ENCODE measurements at regions not wholly inside any gene's neighbourhood (a gene's known extent, or its start where the extent isn't known, plus 50 kb on each side); places are given as distances from the start of the nearest gene placed in this dataset.

- TF ChIP-seq ZNF276 (CRISPR knock-in tag; IDR thresholded peaks at IDR 0.05; ENCODE audit: low read depth) = no peak
- no peak for TF ChIP-seq ADNP (CRISPR knock-in tag; IDR thresholded peaks at IDR 0.05)
- no peak for TF ChIP-seq ZNF431 (CRISPR knock-in tag; IDR thresholded peaks at IDR 0.05; ENCODE audit: borderline replicate concordance, low read depth)
- TF ChIP-seq IKZF1 (IDR thresholded peaks at IDR 0.05) = no peak
- TF ChIP-seq ZC3H4 (CRISPR knock-in tag; IDR thresholded peaks at IDR 0.05; ENCODE audit: borderline replicate concordance) = no peak
- TF ChIP-seq, protein P1, sequence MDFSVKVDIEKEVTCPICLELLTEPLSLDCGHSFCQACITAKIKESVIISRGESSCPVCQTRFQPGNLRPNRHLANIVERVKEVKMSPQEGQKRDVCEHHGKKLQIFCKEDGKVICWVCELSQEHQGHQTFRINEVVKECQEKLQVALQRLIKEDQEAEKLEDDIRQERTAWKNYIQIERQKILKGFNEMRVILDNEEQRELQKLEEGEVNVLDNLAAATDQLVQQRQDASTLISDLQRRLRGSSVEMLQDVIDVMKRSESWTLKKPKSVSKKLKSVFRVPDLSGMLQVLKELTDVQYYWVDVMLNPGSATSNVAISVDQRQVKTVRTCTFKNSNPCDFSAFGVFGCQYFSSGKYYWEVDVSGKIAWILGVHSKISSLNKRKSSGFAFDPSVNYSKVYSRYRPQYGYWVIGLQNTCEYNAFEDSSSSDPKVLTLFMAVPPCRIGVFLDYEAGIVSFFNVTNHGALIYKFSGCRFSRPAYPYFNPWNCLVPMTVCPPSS (IDR thresholded peaks at IDR 0.05) = no peak
- TF ChIP-seq CERS6 (CRISPR knock-in tag; IDR thresholded peaks at IDR 0.05) = no peak
- TF ChIP-seq ZNF543 (CRISPR knock-in tag; IDR thresholded peaks at IDR 0.05) = no peak
- TF ChIP-seq HOXA7 (CRISPR knock-in tag; IDR thresholded peaks at IDR 0.05) = no peak
- TF ChIP-seq SETDB1 (CRISPR knock-in tag; IDR thresholded peaks at IDR 0.05; ENCODE audit: borderline replicate concordance) = no peak
- no peak for TF ChIP-seq HOXA5 (CRISPR knock-in tag; IDR thresholded peaks at IDR 0.05)
- no peak for TF ChIP-seq RFX1 (IDR thresholded peaks at IDR 0.05)
- TF ChIP-seq, protein P2, sequence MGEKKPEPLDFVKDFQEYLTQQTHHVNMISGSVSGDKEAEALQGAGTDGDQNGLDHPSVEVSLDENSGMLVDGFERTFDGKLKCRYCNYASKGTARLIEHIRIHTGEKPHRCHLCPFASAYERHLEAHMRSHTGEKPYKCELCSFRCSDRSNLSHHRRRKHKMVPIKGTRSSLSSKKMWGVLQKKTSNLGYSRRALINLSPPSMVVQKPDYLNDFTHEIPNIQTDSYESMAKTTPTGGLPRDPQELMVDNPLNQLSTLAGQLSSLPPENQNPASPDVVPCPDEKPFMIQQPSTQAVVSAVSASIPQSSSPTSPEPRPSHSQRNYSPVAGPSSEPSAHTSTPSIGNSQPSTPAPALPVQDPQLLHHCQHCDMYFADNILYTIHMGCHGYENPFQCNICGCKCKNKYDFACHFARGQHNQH (CRISPR knock-in tag; IDR thresholded peaks at IDR 0.05) = no peak
- no peak for TF ChIP-seq KLF12 (CRISPR knock-in tag; IDR thresholded peaks at IDR 0.05; ENCODE audit: borderline replicate concordance)
- TF ChIP-seq ZNF740 (CRISPR knock-in tag; IDR thresholded peaks at IDR 0.05) = no peak
- FAIRE-seq (no peak), DNase-seq (ENCODE audit: low spot score) (no peak), ATAC-seq (no peak)
- no peak overlapping the region for H3K4me3 ChIP-seq (replicated peaks in 1 of 3; ENCODE audit: insufficient read depth in 1 of 3, low read depth in 2 of 3, low read length in 3 of 3)
- intact Hi-C loops (cut with micrococcal nuclease; ENCODE audit: unreplicated experiment) = no loop called here
- H2AFZ ChIP-seq (ENCODE audit: low read length) = no peak overlapping the region
- H4K20me1 ChIP-seq (ENCODE audit: insufficient read depth, low read length) = no peaks in the 10 kb centered on the region
- ChIA-PET CTCF (ENCODE audit: low intra/inter-chr PET ratio, low total read pairs) (no interaction called here), POLR2A (no interaction called here)
- H3K4me1 ChIP-seq (ENCODE audit: insufficient read depth, low read length) = no peaks in the 10 kb centered on the region
- H3K27me3 ChIP-seq (ENCODE audit: control insufficient read depth in 1 of 2, insufficient read depth in 2 of 2, low read length in 2 of 2) = no peaks in the 10 kb centered on the region; a peak in 2 of 5 replicates
- in situ Hi-C loops (cut with HindIII; ENCODE audit: extremely low pct_ligation_motif_present, low pct_unique_long_range_greater_than_20kb) = no loop called here
- H3K4me2 ChIP-seq (ENCODE audit: low read depth, low read length) = no peak overlapping the region
- no peaks in the 10 kb centered on the region for H3K9me3 ChIP-seq (ENCODE audit: low read length)
- no TSS peak for BruUV-seq (replicated peaks)
- no peak overlapping the region for H3K27ac ChIP-seq (ENCODE audit: extremely low read length, insufficient read depth, low read length)
- WGBS (ENCODE audit: low lambda C conversion rate) = 6% methylated on average over 2 of the region's 2 CpGs
- H3K36me3 ChIP-seq (replicated peaks in 1 of 2; ENCODE audit: control insufficient read depth in 1 of 2, insufficient read depth in 2 of 2, low read length in 2 of 2) = no peaks in the 10 kb centered on the region
- H3K9ac ChIP-seq (ENCODE audit: insufficient read depth, low read depth, low read length) = no peak overlapping the region
- no peaks in the 10 kb centered on the region for H3K79me2 ChIP-seq (ENCODE audit: insufficient read depth, low read length)
These were observed 443.7 kb downstream of the TNS1 start for GRCh38 chr2:217559084-217559483.
